HG02798 (cell line): ENCODE measurements at regions not wholly inside any gene's neighbourhood (a gene's known extent, or its start where the extent isn't known, plus 50 kb on each side); places are given as distances from the start of the nearest gene placed in this dataset.
A peak's percentile ranks its signal among the peaks of the same experiment; 100 is the strongest.

ENCODE experiments used
- ATAC-seq: cut with Tn5 transposase; IDR thresholded peaks from one replicate; pipeline ENCODE4 v1.9.1; 2021; ENCODE audit warnings: mild to moderate bottlenecking; ENCODE audit not compliant: unreplicated experiment, poor library complexity

- no peak for ATAC-seq
Observed at GRCh38 chr20:10911298-10911697, 237.5 kb upstream of the JAG1 start.

GRCh38 chr20:10915815-10916214 lies 242.0 kb upstream of the JAG1 start:
- ATAC-seq = no peak

- no peak for ATAC-seq
Observed at GRCh38 chr20:10916312-10916711, 242.5 kb upstream of the JAG1 start.

- ATAC-seq = no peak
Observed at GRCh38 chr20:10917826-10918225, 244.0 kb upstream of the JAG1 start.

- no peak for ATAC-seq
Observed at GRCh38 chr20:10919396-10920140, 245.8 kb upstream of the JAG1 start.

- no peak for ATAC-seq
Observed at GRCh38 chr20:10920396-10920795, 246.6 kb upstream of the JAG1 start.

GRCh38 chr20:10921491-10922010 lies 247.8 kb upstream of the JAG1 start:
- ATAC-seq = no peak

GRCh38 chr20:10922506-10922905 lies 248.7 kb upstream of the JAG1 start:
- ATAC-seq = no peak

- no peak for ATAC-seq
Observed at GRCh38 chr20:10922941-10923340, 249.1 kb upstream of the JAG1 start.

GRCh38 chr20:10924644-10925201 lies 250.9 kb upstream of the JAG1 start:
- no peak for ATAC-seq

GRCh38 chr20:10925767-10926166 lies 252.0 kb upstream of the JAG1 start:
- ATAC-seq = no peak

- no peak for ATAC-seq
Observed at GRCh38 chr20:10927011-10927583, 253.3 kb upstream of the JAG1 start.

- no peak for ATAC-seq
Observed at GRCh38 chr20:10927936-10928840, 254.4 kb upstream of the JAG1 start.

- ATAC-seq = no peak
Observed at GRCh38 chr20:10928841-10929421, 255.1 kb upstream of the JAG1 start.

- no peak for ATAC-seq
Observed at GRCh38 chr20:10935658-10936402, 262.0 kb upstream of the JAG1 start.

- no peak for ATAC-seq
Observed at GRCh38 chr20:10936786-10937185, 263.0 kb upstream of the JAG1 start.

GRCh38 chr20:10939331-10939941 lies 265.6 kb upstream of the JAG1 start:
- ATAC-seq = no peak

- peak; percentile 97 for ATAC-seq
Observed at GRCh38 chr20:10940941-10941340, 267.1 kb upstream of the JAG1 start.

- ATAC-seq = no peak
Observed at GRCh38 chr20:10943686-10944265, 270.0 kb upstream of the JAG1 start.
